Liver (tissue), 8 donors: ENCODE measurements at regions not wholly inside any gene's neighbourhood (a gene's known extent, or its start where the extent isn't known, plus 50 kb on each side); places are given as distances from the start of the nearest gene placed in this dataset.

ENCODE experiments used
- DNase-seq: peaks from one replicate; pipeline ENCODE4 v3.0.0-alpha.2; 2017; ENCODE audit warnings: low spot score
- H3K27ac ChIP-seq, 2 donors: one replicate each; pipeline ENCODE4 v1.7.0; 2013; ENCODE audit warnings: inconsistent platforms in 2 of 2, low read length in 2 of 2, control low read depth in 1 of 2, low read depth in 1 of 2, mild to moderate bottlenecking in 1 of 2
- H3K27me3 ChIP-seq, 4 donors: one replicate each; pipeline versions ENCODE4 v1.6.1 to v1.7.0; 2013; ENCODE audit warnings: low read length in 3 of 4, inconsistent platforms in 1 of 4, mild to moderate bottlenecking in 1 of 4, moderate library complexity in 1 of 4; ENCODE audit not compliant: control insufficient read depth in 4 of 4, insufficient read depth in 4 of 4
- H3K36me3 ChIP-seq, 4 donors: one replicate each; pipeline versions ENCODE4 v1.6.1 to v1.7.0; 2013; ENCODE audit warnings: low read length in 3 of 4, mild to moderate bottlenecking in 3 of 4, low read depth in 1 of 4, moderate library complexity in 1 of 4; ENCODE audit not compliant: control insufficient read depth in 4 of 4, insufficient read depth in 3 of 4
- H3K4me1 ChIP-seq, 4 donors: one replicate each; pipeline versions ENCODE4 v1.6.1 to v1.7.0; 2013; ENCODE audit warnings: low read length in 3 of 4, mild to moderate bottlenecking in 3 of 4, moderate library complexity in 1 of 4; ENCODE audit not compliant: control insufficient read depth in 4 of 4, insufficient read depth in 4 of 4
- H3K4me3 ChIP-seq, 3 donors: one replicate each; pipeline versions ENCODE4 v1.6.1 to v1.7.0; 2013; ENCODE audit warnings: low read length in 3 of 3, control low read depth in 1 of 3, low read depth in 1 of 3, mild to moderate bottlenecking in 1 of 3
- H3K9ac ChIP-seq, 2 donors: one replicate each; pipeline ENCODE4 v1.7.0; 2013; ENCODE audit warnings: low read length in 2 of 2, mild to moderate bottlenecking in 2 of 2, moderate library complexity in 2 of 2, control low read depth in 1 of 2, low read depth in 1 of 2
- H3K9me3 ChIP-seq, 4 donors: one replicate each; pipeline versions ENCODE4 v1.6.1 to v1.7.0; 2013; ENCODE audit warnings: low read length in 3 of 4; ENCODE audit not compliant: control insufficient read depth in 4 of 4
- EGR1 ChIP-seq, 2 donors: IDR thresholded peaks; 2 replicates each; pipeline ENCODE4 v1.6.1; 2016 to 2018; ENCODE audit warnings: antibody characterized with exemption in 2 of 2, low read depth in 2 of 2
- FOXA1 ChIP-seq: IDR thresholded peaks from 2 replicates; pipeline ENCODE4 v1.6.1; 2016; ENCODE audit warnings: antibody characterized with exemption
- FOXA2 ChIP-seq: IDR thresholded peaks from 2 replicates; pipeline ENCODE4 v1.6.1; 2016; ENCODE audit warnings: antibody characterized with exemption
- GABPA ChIP-seq, 2 donors: IDR thresholded peaks in 1 of 2; conservative IDR thresholded peaks in 1 of 2; 2 replicates each; pipeline ENCODE4 v1.6.1; 2016; ENCODE audit warnings: antibody characterized with exemption in 2 of 2, mild to moderate bottlenecking in 1 of 2, moderate library complexity in 1 of 2
- HNF4A ChIP-seq, 2 donors: conservative IDR thresholded peaks; 2 replicates each; pipeline ENCODE4 v1.6.1; 2016; ENCODE audit warnings: antibody characterized with exemption in 2 of 2, mild to moderate bottlenecking in 2 of 2
- HNF4G ChIP-seq: IDR thresholded peaks from 2 replicates; pipeline ENCODE4 v1.6.1; 2016; ENCODE audit warnings: antibody characterized with exemption
- JUND ChIP-seq, 2 donors: IDR thresholded peaks; 2 replicates each; pipeline ENCODE4 v1.6.1; 2016; ENCODE audit warnings: antibody characterized with exemption in 2 of 2
- NR2F2 ChIP-seq: IDR thresholded peaks from 2 replicates; pipeline ENCODE4 v1.6.1; 2016; ENCODE audit warnings: antibody characterized with exemption
- RAD21 ChIP-seq, 2 donors: IDR thresholded peaks; 2 replicates each; pipeline ENCODE4 v1.6.1; 2016; ENCODE audit warnings: antibody characterized with exemption in 2 of 2, mild to moderate bottlenecking in 2 of 2
- RXRA ChIP-seq, 2 donors: IDR thresholded peaks; 2 replicates each; pipeline ENCODE4 v1.6.1; 2017 to 2018; ENCODE audit warnings: antibody characterized with exemption in 2 of 2, mild to moderate bottlenecking in 1 of 2
- SP1 ChIP-seq: IDR thresholded peaks from 2 replicates; pipeline ENCODE4 v1.6.1; 2018; ENCODE audit warnings: antibody characterized with exemption, mild to moderate bottlenecking
- TAF1 ChIP-seq: conservative IDR thresholded peaks from 2 replicates; pipeline ENCODE4 v1.6.1; 2016; ENCODE audit warnings: antibody characterized with exemption, mild to moderate bottlenecking
- YY1 ChIP-seq: IDR thresholded peaks from 2 replicates; pipeline ENCODE4 v1.6.1; 2016; ENCODE audit warnings: antibody characterized with exemption, mild to moderate bottlenecking
- WGBS: extraction: QIAGEN DNeasy Blood & Tissue Kit; methylation state at CpG from one replicate; pipeline ENCODE4 v1.1.7; 2013; 5-methylcytosine and 5-hydroxymethylcytosine counted together
- TF ChIP-seq, protein P1 (sequence below): fragments of 150-350 bp; IDR thresholded peaks from 2 replicates; pipeline ENCODE4 v1.5.1; 2017; ENCODE audit warnings: improper control_type of control experiment, low read depth, low read length; ENCODE audit not compliant: missing input control
- TF ChIP-seq, protein P2 (sequence below): IDR thresholded peaks from 2 replicates; pipeline ENCODE4 v1.6.1; 2016; ENCODE audit warnings: antibody characterized with exemption, mild to moderate bottlenecking
- TF ChIP-seq, protein P3 (sequence below): IDR thresholded peaks from 2 replicates; pipeline ENCODE4 v1.6.1; 2016; ENCODE audit warnings: antibody characterized with exemption
- TF ChIP-seq, protein P4 (sequence below): IDR thresholded peaks from 2 replicates; pipeline ENCODE4 v1.6.1; 2016; ENCODE audit warnings: antibody characterized with exemption
- TF ChIP-seq, protein P5 (sequence below): IDR thresholded peaks from 2 replicates; pipeline ENCODE4 v1.6.1; 2016; ENCODE audit warnings: antibody characterized with exemption
- donor health status: healthy.
- donor health status: healthy.
- donor health status: healthy.
- donor health status: healthy.
- donor health status: healthy.

DNA sequence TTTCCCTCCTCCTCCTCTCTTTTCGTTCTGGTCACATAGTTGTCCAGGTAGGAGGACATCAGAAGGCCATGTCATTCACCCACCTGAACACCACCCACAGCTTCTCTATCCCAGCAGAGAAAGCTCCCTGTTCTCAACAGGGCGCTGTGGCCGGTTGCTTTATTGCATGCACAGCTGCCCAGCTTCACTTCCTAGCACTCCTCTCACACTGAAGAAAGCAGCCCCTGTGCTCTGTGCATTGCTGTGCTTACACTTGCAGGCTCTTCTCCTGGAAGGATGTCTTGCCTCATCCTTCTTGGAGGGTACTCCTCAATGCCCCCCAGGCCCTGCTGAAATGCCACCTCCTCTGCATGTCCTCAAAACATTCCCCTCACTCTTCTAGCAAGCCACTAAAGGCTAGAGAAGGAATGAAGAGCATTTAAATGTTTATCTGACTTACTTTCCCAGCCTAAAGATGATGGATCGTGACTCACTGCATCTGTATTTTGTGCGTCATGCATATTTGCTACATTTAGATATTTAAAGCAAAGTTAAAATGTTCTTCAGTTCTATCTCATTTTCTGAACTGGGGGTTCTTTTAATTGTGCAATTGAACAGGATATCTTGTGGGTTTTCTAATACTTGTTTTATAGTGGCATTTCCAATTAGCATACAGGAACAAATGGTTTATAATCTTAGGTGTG lies 186.4 kb upstream of the PUDP start:
- Histone ChIP-seq H3K27ac (no peak overlapping the region), H3K9ac (no peak overlapping the region), H3K4me1 (no peaks in the 10 kb centered on the region), H3K4me3 (no peak overlapping the region), H3K27me3 (no peaks in the 10 kb centered on the region), H3K36me3 (peaks cover 0 to 14% (median 0%) of the 10 kb centered on the region in 4 donors), H3K9me3 (peaks cover 0 to 2% (median 0%) of the 10 kb centered on the region in 4 donors)
- no peak for DNase-seq
- WGBS = 91% methylated on average over 5 of the region's 5 CpGs
- no peak for TF ChIP-seq YY1
- no peak for TF ChIP-seq RAD21 (IDR thresholded peaks at IDR 0.05)
- no peak for TF ChIP-seq JUND (IDR thresholded peaks at IDR 0.05)
- TF ChIP-seq FOXA2 = no peak
- TF ChIP-seq HNF4A (conservative IDR thresholded peaks at IDR 0.05) = no peak
- no peak for TF ChIP-seq RXRA (IDR thresholded peaks at IDR 0.05)
- TF ChIP-seq, protein P1, sequence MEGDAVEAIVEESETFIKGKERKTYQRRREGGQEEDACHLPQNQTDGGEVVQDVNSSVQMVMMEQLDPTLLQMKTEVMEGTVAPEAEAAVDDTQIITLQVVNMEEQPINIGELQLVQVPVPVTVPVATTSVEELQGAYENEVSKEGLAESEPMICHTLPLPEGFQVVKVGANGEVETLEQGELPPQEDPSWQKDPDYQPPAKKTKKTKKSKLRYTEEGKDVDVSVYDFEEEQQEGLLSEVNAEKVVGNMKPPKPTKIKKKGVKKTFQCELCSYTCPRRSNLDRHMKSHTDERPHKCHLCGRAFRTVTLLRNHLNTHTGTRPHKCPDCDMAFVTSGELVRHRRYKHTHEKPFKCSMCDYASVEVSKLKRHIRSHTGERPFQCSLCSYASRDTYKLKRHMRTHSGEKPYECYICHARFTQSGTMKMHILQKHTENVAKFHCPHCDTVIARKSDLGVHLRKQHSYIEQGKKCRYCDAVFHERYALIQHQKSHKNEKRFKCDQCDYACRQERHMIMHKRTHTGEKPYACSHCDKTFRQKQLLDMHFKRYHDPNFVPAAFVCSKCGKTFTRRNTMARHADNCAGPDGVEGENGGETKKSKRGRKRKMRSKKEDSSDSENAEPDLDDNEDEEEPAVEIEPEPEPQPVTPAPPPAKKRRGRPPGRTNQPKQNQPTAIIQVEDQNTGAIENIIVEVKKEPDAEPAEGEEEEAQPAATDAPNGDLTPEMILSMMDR = no peak
- TF ChIP-seq HNF4G = no peak
- no peak for TF ChIP-seq TAF1
- TF ChIP-seq, protein P2, sequence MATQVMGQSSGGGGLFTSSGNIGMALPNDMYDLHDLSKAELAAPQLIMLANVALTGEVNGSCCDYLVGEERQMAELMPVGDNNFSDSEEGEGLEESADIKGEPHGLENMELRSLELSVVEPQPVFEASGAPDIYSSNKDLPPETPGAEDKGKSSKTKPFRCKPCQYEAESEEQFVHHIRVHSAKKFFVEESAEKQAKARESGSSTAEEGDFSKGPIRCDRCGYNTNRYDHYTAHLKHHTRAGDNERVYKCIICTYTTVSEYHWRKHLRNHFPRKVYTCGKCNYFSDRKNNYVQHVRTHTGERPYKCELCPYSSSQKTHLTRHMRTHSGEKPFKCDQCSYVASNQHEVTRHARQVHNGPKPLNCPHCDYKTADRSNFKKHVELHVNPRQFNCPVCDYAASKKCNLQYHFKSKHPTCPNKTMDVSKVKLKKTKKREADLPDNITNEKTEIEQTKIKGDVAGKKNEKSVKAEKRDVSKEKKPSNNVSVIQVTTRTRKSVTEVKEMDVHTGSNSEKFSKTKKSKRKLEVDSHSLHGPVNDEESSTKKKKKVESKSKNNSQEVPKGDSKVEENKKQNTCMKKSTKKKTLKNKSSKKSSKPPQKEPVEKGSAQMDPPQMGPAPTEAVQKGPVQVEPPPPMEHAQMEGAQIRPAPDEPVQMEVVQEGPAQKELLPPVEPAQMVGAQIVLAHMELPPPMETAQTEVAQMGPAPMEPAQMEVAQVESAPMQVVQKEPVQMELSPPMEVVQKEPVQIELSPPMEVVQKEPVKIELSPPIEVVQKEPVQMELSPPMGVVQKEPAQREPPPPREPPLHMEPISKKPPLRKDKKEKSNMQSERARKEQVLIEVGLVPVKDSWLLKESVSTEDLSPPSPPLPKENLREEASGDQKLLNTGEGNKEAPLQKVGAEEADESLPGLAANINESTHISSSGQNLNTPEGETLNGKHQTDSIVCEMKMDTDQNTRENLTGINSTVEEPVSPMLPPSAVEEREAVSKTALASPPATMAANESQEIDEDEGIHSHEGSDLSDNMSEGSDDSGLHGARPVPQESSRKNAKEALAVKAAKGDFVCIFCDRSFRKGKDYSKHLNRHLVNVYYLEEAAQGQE = no peak
- TF ChIP-seq, protein P3, sequence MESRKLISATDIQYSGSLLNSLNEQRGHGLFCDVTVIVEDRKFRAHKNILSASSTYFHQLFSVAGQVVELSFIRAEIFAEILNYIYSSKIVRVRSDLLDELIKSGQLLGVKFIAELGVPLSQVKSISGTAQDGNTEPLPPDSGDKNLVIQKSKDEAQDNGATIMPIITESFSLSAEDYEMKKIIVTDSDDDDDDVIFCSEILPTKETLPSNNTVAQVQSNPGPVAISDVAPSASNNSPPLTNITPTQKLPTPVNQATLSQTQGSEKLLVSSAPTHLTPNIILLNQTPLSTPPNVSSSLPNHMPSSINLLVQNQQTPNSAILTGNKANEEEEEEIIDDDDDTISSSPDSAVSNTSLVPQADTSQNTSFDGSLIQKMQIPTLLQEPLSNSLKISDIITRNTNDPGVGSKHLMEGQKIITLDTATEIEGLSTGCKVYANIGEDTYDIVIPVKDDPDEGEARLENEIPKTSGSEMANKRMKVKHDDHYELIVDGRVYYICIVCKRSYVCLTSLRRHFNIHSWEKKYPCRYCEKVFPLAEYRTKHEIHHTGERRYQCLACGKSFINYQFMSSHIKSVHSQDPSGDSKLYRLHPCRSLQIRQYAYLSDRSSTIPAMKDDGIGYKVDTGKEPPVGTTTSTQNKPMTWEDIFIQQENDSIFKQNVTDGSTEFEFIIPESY = no peak
- TF ChIP-seq FOXA1 = no peak
- TF ChIP-seq GABPA (IDR thresholded peaks at IDR 0.05 in 1 of 2, conservative IDR thresholded peaks at IDR 0.05 in 1 of 2) = no peak
- TF ChIP-seq, protein P4, sequence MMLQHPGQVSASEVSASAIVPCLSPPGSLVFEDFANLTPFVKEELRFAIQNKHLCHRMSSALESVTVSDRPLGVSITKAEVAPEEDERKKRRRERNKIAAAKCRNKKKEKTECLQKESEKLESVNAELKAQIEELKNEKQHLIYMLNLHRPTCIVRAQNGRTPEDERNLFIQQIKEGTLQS = no peak
- TF ChIP-seq, protein P5, sequence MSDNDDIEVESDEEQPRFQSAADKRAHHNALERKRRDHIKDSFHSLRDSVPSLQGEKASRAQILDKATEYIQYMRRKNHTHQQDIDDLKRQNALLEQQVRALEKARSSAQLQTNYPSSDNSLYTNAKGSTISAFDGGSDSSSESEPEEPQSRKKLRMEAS = no peak
- no peak for TF ChIP-seq SP1
- TF ChIP-seq EGR1 (IDR thresholded peaks at IDR 0.05; ENCODE audit: low read depth in 2 of 2) = no peak
- no peak for TF ChIP-seq NR2F2
